MM.1S (cell line): ENCODE measurements at regions not wholly inside any gene's neighbourhood (a gene's known extent, or its start where the extent isn't known, plus 50 kb on each side); places are given as distances from the start of the nearest gene placed in this dataset.
"Not testable (repeated sequence)": the region's sequence is repeated elsewhere in the genome, so short reads cannot be mapped to it uniquely, and the experiment has no call there.

Experiments used
- CTCF ChIP-seq: fragments of 300-600 bp; sonication (generic); IDR thresholded peaks from 2 replicates; pipeline ENCODE4 v1.5.1; 2016; ENCODE audit warnings: antibody characterized with exemption, low read length, mixed read lengths
- EZH2 ChIP-seq: fragments of 300-600 bp; sonication (generic); optimal IDR thresholded peaks from 2 replicates; pipeline ENCODE3; 2017; ENCODE audit warnings: low read depth, mild to moderate bottlenecking, antibody characterized with exemption, low read length, mixed read lengths
- EZH2phosphoT487 ChIP-seq: fragments of 300-600 bp; sonication (generic); IDR thresholded peaks from 2 replicates; pipeline ENCODE4 v1.6.1; 2018; ENCODE audit warnings: antibody characterized with exemption, low read length

DNA sequence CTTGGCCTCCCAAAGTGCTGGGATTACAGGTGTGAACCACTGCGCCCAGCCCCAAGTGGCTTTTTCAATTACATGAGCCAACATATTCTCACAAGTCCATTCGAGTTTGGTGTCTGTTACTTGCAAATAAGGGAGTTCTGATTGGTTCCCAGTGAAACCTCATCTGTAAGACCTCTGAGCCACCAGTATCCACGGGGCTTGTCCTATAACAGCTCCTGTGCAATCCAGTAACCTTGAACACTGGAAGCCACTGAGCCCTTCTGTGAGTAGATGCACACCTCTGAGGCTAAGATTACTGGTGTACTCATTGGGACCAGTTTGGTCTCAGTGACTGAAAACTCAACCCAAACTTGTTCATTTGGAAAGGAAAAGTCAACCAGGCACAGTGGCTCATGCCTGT, 112.5 kb upstream of the CRYM start:
- not testable (repeated sequence) for TF ChIP-seq CTCF, EZH2phosphoT487, EZH2
